ENCODE measurements at regions not wholly inside any gene's neighbourhood (a gene's known extent, or its start where the extent isn't known, plus 50 kb on each side); places are given as distances from the start of the nearest gene placed in this dataset.

DNA sequence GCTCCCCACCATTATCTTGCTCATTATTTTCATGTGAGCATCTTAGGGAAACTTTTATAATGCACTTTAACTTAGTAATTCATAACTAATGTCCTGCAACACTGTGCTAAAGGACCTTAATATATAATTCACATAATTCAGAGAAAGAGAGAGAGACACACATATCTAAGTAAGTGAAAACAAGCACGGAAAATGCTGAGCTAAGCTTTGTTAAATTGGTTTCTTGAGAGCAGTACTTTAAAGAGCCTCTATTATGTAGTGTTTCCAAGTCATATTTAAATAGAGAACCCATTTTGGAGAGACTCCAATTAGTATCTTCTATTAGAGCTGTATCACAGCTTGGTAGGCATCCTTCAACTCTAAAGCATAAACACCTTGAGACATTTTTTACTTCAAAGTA is 354.1 kb upstream of the SOX14 start:
- TF ChIP-seq, protein P1, sequence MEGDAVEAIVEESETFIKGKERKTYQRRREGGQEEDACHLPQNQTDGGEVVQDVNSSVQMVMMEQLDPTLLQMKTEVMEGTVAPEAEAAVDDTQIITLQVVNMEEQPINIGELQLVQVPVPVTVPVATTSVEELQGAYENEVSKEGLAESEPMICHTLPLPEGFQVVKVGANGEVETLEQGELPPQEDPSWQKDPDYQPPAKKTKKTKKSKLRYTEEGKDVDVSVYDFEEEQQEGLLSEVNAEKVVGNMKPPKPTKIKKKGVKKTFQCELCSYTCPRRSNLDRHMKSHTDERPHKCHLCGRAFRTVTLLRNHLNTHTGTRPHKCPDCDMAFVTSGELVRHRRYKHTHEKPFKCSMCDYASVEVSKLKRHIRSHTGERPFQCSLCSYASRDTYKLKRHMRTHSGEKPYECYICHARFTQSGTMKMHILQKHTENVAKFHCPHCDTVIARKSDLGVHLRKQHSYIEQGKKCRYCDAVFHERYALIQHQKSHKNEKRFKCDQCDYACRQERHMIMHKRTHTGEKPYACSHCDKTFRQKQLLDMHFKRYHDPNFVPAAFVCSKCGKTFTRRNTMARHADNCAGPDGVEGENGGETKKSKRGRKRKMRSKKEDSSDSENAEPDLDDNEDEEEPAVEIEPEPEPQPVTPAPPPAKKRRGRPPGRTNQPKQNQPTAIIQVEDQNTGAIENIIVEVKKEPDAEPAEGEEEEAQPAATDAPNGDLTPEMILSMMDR (IDR thresholded peaks at IDR 0.05) = no peak
- TF ChIP-seq POLR2AphosphoS5 (IDR thresholded peaks at IDR 0.05) = no peak
- TF ChIP-seq EP300 (IDR thresholded peaks at IDR 0.05) = no peak
- TF ChIP-seq POLR2A (IDR thresholded peaks at IDR 0.05) = no peak

Data from upper lobe of left lung (tissue), 4 donors.